ENCODE measurements at regions not wholly inside any gene's neighbourhood (a gene's known extent, or its start where the extent isn't known, plus 50 kb on each side); places are given as distances from the start of the nearest gene placed in this dataset.

- no peak for DNase-seq (ENCODE audit: low read depth, low spot score)
- ChIA-PET POLR2A (no interaction called here), CTCF (no interaction called here)
- no peaks in the 10 kb centered on the region for H3K36me3 ChIP-seq (ENCODE audit: control insufficient read depth, insufficient read depth, low read length)
- H3K9me3 ChIP-seq (ENCODE audit: control insufficient read depth, insufficient read depth, low read depth, low read length) = no peaks in the 10 kb centered on the region
- H3K27me3 ChIP-seq (ENCODE audit: control insufficient read depth, insufficient read depth, low read length) = 0 out of 2 replicates have a peak, but pooled peaks cover 4% of the 10 kb centered on the region
- in situ Hi-C loops (cut with HindIII; ENCODE audit: low pct_unique_long_range_greater_than_20kb, low sequenced_read_pairs) (no loop called here), intact Hi-C loops (cut with micrococcal nuclease; ENCODE audit: unreplicated experiment) (no loop called here)
- TF ChIP-seq, protein P1, sequence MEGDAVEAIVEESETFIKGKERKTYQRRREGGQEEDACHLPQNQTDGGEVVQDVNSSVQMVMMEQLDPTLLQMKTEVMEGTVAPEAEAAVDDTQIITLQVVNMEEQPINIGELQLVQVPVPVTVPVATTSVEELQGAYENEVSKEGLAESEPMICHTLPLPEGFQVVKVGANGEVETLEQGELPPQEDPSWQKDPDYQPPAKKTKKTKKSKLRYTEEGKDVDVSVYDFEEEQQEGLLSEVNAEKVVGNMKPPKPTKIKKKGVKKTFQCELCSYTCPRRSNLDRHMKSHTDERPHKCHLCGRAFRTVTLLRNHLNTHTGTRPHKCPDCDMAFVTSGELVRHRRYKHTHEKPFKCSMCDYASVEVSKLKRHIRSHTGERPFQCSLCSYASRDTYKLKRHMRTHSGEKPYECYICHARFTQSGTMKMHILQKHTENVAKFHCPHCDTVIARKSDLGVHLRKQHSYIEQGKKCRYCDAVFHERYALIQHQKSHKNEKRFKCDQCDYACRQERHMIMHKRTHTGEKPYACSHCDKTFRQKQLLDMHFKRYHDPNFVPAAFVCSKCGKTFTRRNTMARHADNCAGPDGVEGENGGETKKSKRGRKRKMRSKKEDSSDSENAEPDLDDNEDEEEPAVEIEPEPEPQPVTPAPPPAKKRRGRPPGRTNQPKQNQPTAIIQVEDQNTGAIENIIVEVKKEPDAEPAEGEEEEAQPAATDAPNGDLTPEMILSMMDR (IDR thresholded peaks at IDR 0.05) = no peak
- TF ChIP-seq POLR2AphosphoS5 (IDR thresholded peaks at IDR 0.05; ENCODE audit: low read depth, low read length) (no peak), SIN3A (IDR thresholded peaks at IDR 0.05; ENCODE audit: borderline replicate concordance, insufficient read depth, low read depth, low read length) (no peak), TCF7L2 (IDR thresholded peaks at IDR 0.05; ENCODE audit: low read depth, low read length) (no peak), REST (IDR thresholded peaks at IDR 0.05; ENCODE audit: insufficient read depth in 1 of 2, low read depth in 2 of 2, low read length in 1 of 2) (no peak)
- BruUV-seq (replicated peaks) = no TSS peak
- H3K4me1 ChIP-seq (ENCODE audit: control insufficient read depth, insufficient read depth, low read length) = no peaks in the 10 kb centered on the region
- no peak overlapping the region for H3K27ac ChIP-seq (ENCODE audit: low read length)
- no peak for ATAC-seq
- H3K4me3 ChIP-seq (ENCODE audit: low read depth in 2 of 2, low read length in 2 of 2) = no peak overlapping the region
Observed at GRCh38 chr10:113287592-113287991, 265.3 kb upstream of the HABP2 start.

GRCh38 chr10:113290137-113290536 is 262.7 kb upstream of the HABP2 start:
- intact Hi-C loops (cut with micrococcal nuclease; ENCODE audit: unreplicated experiment) (no loop called here), in situ Hi-C loops (cut with HindIII; ENCODE audit: low pct_unique_long_range_greater_than_20kb, low sequenced_read_pairs) (no loop called here)
- POLR2A ChIA-PET = no interaction called here
- no peak for ATAC-seq
- no TSS peak for BruUV-seq (replicated peaks)
- Histone ChIP-seq H3K27ac (ENCODE audit: low read length) (no peak overlapping the region), H3K9me3 (ENCODE audit: control insufficient read depth, insufficient read depth, low read depth, low read length) (no peaks in the 10 kb centered on the region), H3K4me1 (ENCODE audit: control insufficient read depth, insufficient read depth, low read length) (no peaks in the 10 kb centered on the region), H3K27me3 (ENCODE audit: control insufficient read depth, insufficient read depth, low read length) (0 out of 2 replicates have a peak, but pooled peaks cover 4% of the 10 kb centered on the region), H3K36me3 (ENCODE audit: control insufficient read depth, insufficient read depth, low read length) (no peaks in the 10 kb centered on the region), H3K4me3 (ENCODE audit: low read depth in 2 of 2, low read length in 2 of 2) (no peak overlapping the region)
- DNase-seq (ENCODE audit: low read depth, low spot score) = no peak
- no peak for TF ChIP-seq POLR2AphosphoS5 (IDR thresholded peaks at IDR 0.05; ENCODE audit: low read depth, low read length)
- TF ChIP-seq REST (IDR thresholded peaks at IDR 0.05; ENCODE audit: insufficient read depth in 1 of 2, low read depth in 2 of 2, low read length in 1 of 2) = no peak
- no peak for TF ChIP-seq TCF7L2 (IDR thresholded peaks at IDR 0.05; ENCODE audit: low read depth, low read length)
- TF ChIP-seq SIN3A (IDR thresholded peaks at IDR 0.05; ENCODE audit: borderline replicate concordance, insufficient read depth, low read depth, low read length) = no peak
- TF ChIP-seq, protein P1 (IDR thresholded peaks at IDR 0.05) = no peak
- CTCF ChIA-PET = no interaction called here
